ENCODE measurements at regions not wholly inside any gene's neighbourhood (a gene's known extent, or its start where the extent isn't known, plus 50 kb on each side); places are given as distances from the start of the nearest gene placed in this dataset.

- no peak for DNase-seq (ENCODE audit: low read depth)
Measured at GRCh38 chr1:88068407-88068960, 615.6 kb upstream of the PKN2 start.

GRCh38 chr1:88070956-88071355 is 613.1 kb upstream of the PKN2 start:
- no peak for DNase-seq (ENCODE audit: low read depth)

GRCh38 chr1:88074661-88075060 is 609.4 kb upstream of the PKN2 start:
- no peak for DNase-seq (ENCODE audit: low read depth)

GRCh38 chr1:88075813-88076212 is 608.3 kb upstream of the PKN2 start:
- DNase-seq (ENCODE audit: low read depth), result no peak

GRCh38 chr1:88079036-88079435 is 605.0 kb upstream of the PKN2 start:
- no peak for DNase-seq (ENCODE audit: low read depth)

GRCh38 chr1:88080875-88081274 is 603.2 kb upstream of the PKN2 start:
- DNase-seq (ENCODE audit: low read depth), result no peak

- no peak for DNase-seq (ENCODE audit: low read depth)
Measured at GRCh38 chr1:88088481-88088880, 595.6 kb upstream of the PKN2 start.

- DNase-seq (ENCODE audit: low read depth), result no peak
Measured at GRCh38 chr1:88089961-88090360, 594.1 kb upstream of the PKN2 start.

- no peak for DNase-seq (ENCODE audit: low read depth)
Measured at GRCh38 chr1:88098881-88099280, 585.2 kb upstream of the PKN2 start.

- no peak for DNase-seq (ENCODE audit: low read depth)
Measured at GRCh38 chr1:88101041-88101440, 583.0 kb upstream of the PKN2 start.

- no peak for DNase-seq (ENCODE audit: low read depth)
Measured at GRCh38 chr1:88104236-88104635, 579.8 kb upstream of the PKN2 start.

GRCh38 chr1:88104886-88105285 is 579.2 kb upstream of the PKN2 start:
- no peak for DNase-seq (ENCODE audit: low read depth)

- no peak for DNase-seq (ENCODE audit: low read depth)
Measured at GRCh38 chr1:88111816-88112215, 572.3 kb upstream of the PKN2 start.

GRCh38 chr1:88117597-88117996 is 566.5 kb upstream of the PKN2 start:
- no peak for DNase-seq (ENCODE audit: low read depth)

GRCh38 chr1:88118176-88118845 is 565.8 kb upstream of the PKN2 start:
- no peak for DNase-seq (ENCODE audit: low read depth)

GRCh38 chr1:88124614-88125013 is 559.5 kb upstream of the PKN2 start:
- no peak for DNase-seq (ENCODE audit: low read depth)

- no peak for DNase-seq (ENCODE audit: low read depth)
Measured at GRCh38 chr1:88126467-88126866, 557.6 kb upstream of the PKN2 start.

- DNase-seq (ENCODE audit: low read depth), result no peak
Measured at GRCh38 chr1:88133991-88134390, 550.1 kb upstream of the PKN2 start.

- no peak for DNase-seq (ENCODE audit: low read depth)
Measured at GRCh38 chr1:88134983-88135921, 548.8 kb upstream of the PKN2 start.

- DNase-seq (ENCODE audit: low read depth), result no peak
Measured at GRCh38 chr1:88139633-88140032, 544.4 kb upstream of the PKN2 start.

GRCh38 chr1:88140325-88140724 is 543.7 kb upstream of the PKN2 start:
- DNase-seq (ENCODE audit: low read depth), result no peak

- no peak for DNase-seq (ENCODE audit: low read depth)
Measured at GRCh38 chr1:88141499-88142074, 542.5 kb upstream of the PKN2 start.

GRCh38 chr1:88145752-88146151 is 538.3 kb upstream of the PKN2 start:
- no peak for DNase-seq (ENCODE audit: low read depth)
